Transverse colon (tissue), 4 donors: ENCODE measurements at regions not wholly inside any gene's neighbourhood (a gene's known extent, or its start where the extent isn't known, plus 50 kb on each side); places are given as distances from the start of the nearest gene placed in this dataset.

Experiments used
- DNase-seq: peaks from one replicate; pipeline ENCODE4 v3.0.0-alpha.2; 2019
- H3K27ac ChIP-seq, 4 donors: fragments of 200-600 bp; sonication (generic); 2 replicates each; pipeline ENCODE4 v1.5.1; 2016 to 2018; ENCODE audit warnings: inconsistent platforms in 4 of 4
- H3K27me3 ChIP-seq: fragments of 200-600 bp; sonication (generic); 2 replicates; pipeline ENCODE4 v1.5.1; 2017; ENCODE audit warnings: inconsistent platforms
- H3K36me3 ChIP-seq, 4 donors: fragments of 200-600 bp; sonication (generic); 2 replicates each; pipeline ENCODE4 v1.5.1; 2017 to 2019; ENCODE audit warnings: inconsistent platforms in 4 of 4
- H3K4me1 ChIP-seq, 4 donors: fragments of 200-600 bp; sonication (generic); 2 replicates each; pipeline ENCODE4 v1.5.1; 2017 to 2020; ENCODE audit warnings: inconsistent platforms in 4 of 4
- H3K4me3 ChIP-seq, 4 donors: fragments of 200-600 bp; sonication (generic); 1 replicate in 1 of 4; 2 replicates in 3 of 4; pipeline versions ENCODE4 v1.5.1 to v1.6.1; 2017 to 2019; ENCODE audit warnings: inconsistent platforms in 4 of 4
- H3K9me3 ChIP-seq, 2 donors: fragments of 200-600 bp; sonication (generic); 2 replicates each; pipeline ENCODE4 v1.5.1; 2017 to 2019; ENCODE audit warnings: inconsistent platforms in 2 of 2
- EP300 ChIP-seq: sonication (generic); formaldehyde crosslinking; IDR thresholded peaks from one replicate; pipeline ENCODE4 v1.6.1; 2017; ENCODE audit warnings: antibody characterized with exemption, low read depth
- POLR2A ChIP-seq: fragments of 450-650 bp; IDR thresholded peaks from one replicate; pipeline ENCODE4 v1.6.1; 2016; ENCODE audit warnings: antibody characterized with exemption, mild to moderate bottlenecking, moderate library complexity
- POLR2AphosphoS5 ChIP-seq, 3 donors: sonication (generic); formaldehyde crosslinking; IDR thresholded peaks; one replicate each; pipeline ENCODE4 v1.6.1; 2016; ENCODE audit warnings: antibody characterized with exemption in 3 of 3
- WGBS, 2 donors: methylation state at CpG; one replicate each; pipeline ENCODE4 v1.1.5; 2018; ENCODE audit warnings: low coverage in 1 of 2; 5-methylcytosine and 5-hydroxymethylcytosine counted together
- in situ Hi-C, 4 donors: fragments of 200-750 bp; cut with MboI; loops; one replicate each; pipeline versions ENCODE4 v1.15.0 to v1.15.1; 2017; ENCODE audit warnings: low sequenced_read_pairs in 3 of 4, low pct_ligation_motif_present in 1 of 4, low pct_unique_long_range_greater_than_20kb in 1 of 4
- intact Hi-C: fragments of 100-400 bp; cut with DNase I; formaldehyde crosslinking; loops from one replicate; pipeline ENCODE4 v1.15.1; 2023; ENCODE audit warnings: low total_unique reads
- TF ChIP-seq, protein P1 (sequence below), 5 experiments: fragments of 200-600 bp in 3 of 5; fragments of 450-650 bp in 2 of 5; sonication (generic) in 3 of 5; IDR thresholded peaks; 1 replicate in 2 of 5; 2 replicates in 3 of 5; pipeline ENCODE4 v1.5.1; 2016 to 2017; ENCODE audit warnings: antibody characterized with exemption in 5 of 5, inconsistent platforms in 3 of 5, mild to moderate bottlenecking in 2 of 5, moderate library complexity in 1 of 5

DNA sequence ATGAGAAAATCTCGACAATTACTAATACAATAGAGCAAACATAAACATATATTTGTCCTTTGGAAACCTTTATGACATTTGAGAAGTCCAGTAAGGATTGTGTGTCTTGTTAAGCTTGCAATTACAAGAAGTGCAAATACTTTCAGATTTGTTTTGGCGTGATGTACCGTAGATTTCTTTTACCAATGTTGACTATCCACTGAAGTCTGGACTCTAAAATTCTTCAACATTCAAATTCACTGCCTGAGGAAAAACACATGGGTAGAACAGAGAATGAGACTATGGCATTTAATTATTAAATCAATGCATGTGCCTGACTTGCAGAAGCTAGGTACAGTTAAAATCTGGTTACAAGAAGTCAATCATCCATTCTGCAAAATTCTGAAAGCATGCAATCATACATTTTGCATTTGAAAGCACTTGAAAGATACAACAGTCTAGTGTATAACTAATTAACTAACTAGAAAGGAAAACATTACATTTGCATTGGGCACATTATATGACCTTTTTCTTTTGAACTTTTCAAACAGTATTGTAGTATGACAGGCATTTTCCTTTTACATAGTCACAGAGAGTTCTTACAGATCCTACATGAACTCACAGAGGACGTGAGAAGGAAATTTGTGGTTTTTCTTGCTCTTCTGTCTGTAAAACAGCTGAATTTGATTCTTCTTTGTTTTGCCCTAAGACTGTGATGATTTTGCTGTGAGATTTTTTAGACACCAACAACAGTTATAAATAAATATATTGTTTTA lies 511.1 kb upstream of the ADGRL4 start:
- Histone ChIP-seq H3K27ac (no peak overlapping the region), H3K4me1 (no peaks in the 10 kb centered on the region), H3K36me3 (no peaks in the 10 kb centered on the region), H3K9me3 (no peaks in the 10 kb centered on the region), H3K27me3 (no peaks in the 10 kb centered on the region), H3K4me3 (no peak overlapping the region)
- intact Hi-C loops: no loop called here
- in situ Hi-C loops: no loop called here
- TF ChIP-seq POLR2A: no peak
- TF ChIP-seq POLR2AphosphoS5 (IDR thresholded peaks at IDR 0.05): no peak
- TF ChIP-seq EP300: no peak
- TF ChIP-seq, protein P1, sequence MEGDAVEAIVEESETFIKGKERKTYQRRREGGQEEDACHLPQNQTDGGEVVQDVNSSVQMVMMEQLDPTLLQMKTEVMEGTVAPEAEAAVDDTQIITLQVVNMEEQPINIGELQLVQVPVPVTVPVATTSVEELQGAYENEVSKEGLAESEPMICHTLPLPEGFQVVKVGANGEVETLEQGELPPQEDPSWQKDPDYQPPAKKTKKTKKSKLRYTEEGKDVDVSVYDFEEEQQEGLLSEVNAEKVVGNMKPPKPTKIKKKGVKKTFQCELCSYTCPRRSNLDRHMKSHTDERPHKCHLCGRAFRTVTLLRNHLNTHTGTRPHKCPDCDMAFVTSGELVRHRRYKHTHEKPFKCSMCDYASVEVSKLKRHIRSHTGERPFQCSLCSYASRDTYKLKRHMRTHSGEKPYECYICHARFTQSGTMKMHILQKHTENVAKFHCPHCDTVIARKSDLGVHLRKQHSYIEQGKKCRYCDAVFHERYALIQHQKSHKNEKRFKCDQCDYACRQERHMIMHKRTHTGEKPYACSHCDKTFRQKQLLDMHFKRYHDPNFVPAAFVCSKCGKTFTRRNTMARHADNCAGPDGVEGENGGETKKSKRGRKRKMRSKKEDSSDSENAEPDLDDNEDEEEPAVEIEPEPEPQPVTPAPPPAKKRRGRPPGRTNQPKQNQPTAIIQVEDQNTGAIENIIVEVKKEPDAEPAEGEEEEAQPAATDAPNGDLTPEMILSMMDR (IDR thresholded peaks at IDR 0.05): no peak
- WGBS, 2 donors: 35 to 45% methylated on average over 4 of the region's 4 CpGs
- DNase-seq: no peak

GRCh38 chr1:79507770-79508169 lies 501.2 kb upstream of the ADGRL4 start:
- H3K27ac ChIP-seq: no peak overlapping the region
- H3K9me3 ChIP-seq: no peaks in the 10 kb centered on the region
- H3K4me1 ChIP-seq: no peaks in the 10 kb centered on the region
- 38 to 48% methylated on average over 2 of the region's 2 CpGs for WGBS, 2 donors
- no peak overlapping the region for H3K4me3 ChIP-seq
- TF ChIP-seq, protein P1 (IDR thresholded peaks at IDR 0.05): no peak
- no peak for TF ChIP-seq EP300
- TF ChIP-seq POLR2A: no peak
- no peaks in the 10 kb centered on the region for H3K27me3 ChIP-seq
- intact Hi-C loops: no loop called here
- no peaks in the 10 kb centered on the region for H3K36me3 ChIP-seq
- in situ Hi-C loops: no loop called here
- DNase-seq: no peak

- WGBS, 2 donors: 51 to 76% methylated on average over 3 of the region's 3 CpGs
- Histone ChIP-seq H3K36me3 (no peaks in the 10 kb centered on the region), H3K4me3 (no peak overlapping the region), H3K9me3 (no peaks in the 10 kb centered on the region), H3K27ac (no peak overlapping the region), H3K4me1 (no peaks in the 10 kb centered on the region), H3K27me3 (no peaks in the 10 kb centered on the region)
- TF ChIP-seq, protein P1 (IDR thresholded peaks at IDR 0.05): no peak
- TF ChIP-seq POLR2AphosphoS5 (IDR thresholded peaks at IDR 0.05): no peak
- DNase-seq: no peak
- in situ Hi-C loops (no loop called here), intact Hi-C loops (no loop called here)
Measured at GRCh38 chr1:79501153-79501552, 494.6 kb upstream of the ADGRL4 start.

DNA sequence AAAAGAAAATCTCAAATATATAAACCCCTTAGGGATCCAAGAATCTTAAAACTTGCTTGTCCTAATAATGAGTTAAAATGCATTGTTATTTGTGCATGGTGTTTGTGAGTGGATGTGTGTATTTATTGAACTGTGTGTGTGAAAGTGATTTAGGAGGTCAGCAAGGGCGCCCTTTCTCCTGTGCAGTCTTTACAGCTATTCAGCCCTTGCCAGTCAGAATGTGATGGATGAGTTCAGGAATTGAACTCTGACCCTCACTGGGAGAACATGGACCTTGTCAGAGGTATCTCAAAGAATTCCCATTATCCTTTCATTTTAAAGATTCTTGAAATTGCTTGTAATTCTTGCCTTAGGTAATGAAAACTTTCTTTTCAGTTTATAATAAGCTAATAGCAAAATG lies 493.0 kb upstream of the ADGRL4 start:
- WGBS, 2 donors: 78 to 88% methylated on average over 1 of the region's 1 CpG
- in situ Hi-C loops (no loop called here), intact Hi-C loops (no loop called here)
- Histone ChIP-seq H3K9me3 (no peaks in the 10 kb centered on the region), H3K4me3 (no peak overlapping the region), H3K4me1 (no peaks in the 10 kb centered on the region), H3K27ac (no peak overlapping the region), H3K27me3 (no peaks in the 10 kb centered on the region), H3K36me3 (no peaks in the 10 kb centered on the region)
- no peak for DNase-seq
- TF ChIP-seq POLR2AphosphoS5 (IDR thresholded peaks at IDR 0.05) (no peak), POLR2A (no peak), EP300 (no peak)
- TF ChIP-seq, protein P1 (IDR thresholded peaks at IDR 0.05): no peak
